ENCODE measurements at regions not wholly inside any gene's neighbourhood (a gene's known extent, or its start where the extent isn't known, plus 50 kb on each side); places are given as distances from the start of the nearest gene placed in this dataset.

DNA sequence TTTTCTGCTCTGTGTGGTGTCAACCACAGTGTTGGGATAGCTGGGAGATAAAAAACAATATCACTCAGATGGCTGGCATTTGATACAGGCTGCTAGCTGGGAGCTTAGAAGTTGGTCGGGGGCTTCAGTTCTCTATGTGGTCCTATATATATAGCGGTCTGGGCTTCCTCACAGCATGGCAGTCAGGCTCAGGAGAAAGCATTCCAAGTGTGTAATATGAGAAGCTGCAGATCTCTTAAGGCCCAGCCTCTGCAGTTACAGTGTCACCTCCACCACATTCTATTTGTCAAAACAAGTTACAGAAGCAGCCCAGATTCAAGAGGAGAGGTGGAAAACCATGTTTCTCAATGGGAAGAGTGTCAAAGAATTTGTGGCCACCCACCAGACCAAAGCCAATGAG, 108.1 kb upstream of the NIPBL start:
- intact Hi-C loops (cut with DNase I): no loop called here
- Histone ChIP-seq H3K4me3 (no peak overlapping the region), H3K4me1 (no peaks in the 10 kb centered on the region), H3K27me3 (no peaks in the 10 kb centered on the region), H3K9me3 (no peaks in the 10 kb centered on the region), H3K27ac (no peak overlapping the region), H3K36me3 (no peaks in the 10 kb centered on the region)
- ATAC-seq: no peak
- DNase-seq: no peak
- TF ChIP-seq, protein P1, sequence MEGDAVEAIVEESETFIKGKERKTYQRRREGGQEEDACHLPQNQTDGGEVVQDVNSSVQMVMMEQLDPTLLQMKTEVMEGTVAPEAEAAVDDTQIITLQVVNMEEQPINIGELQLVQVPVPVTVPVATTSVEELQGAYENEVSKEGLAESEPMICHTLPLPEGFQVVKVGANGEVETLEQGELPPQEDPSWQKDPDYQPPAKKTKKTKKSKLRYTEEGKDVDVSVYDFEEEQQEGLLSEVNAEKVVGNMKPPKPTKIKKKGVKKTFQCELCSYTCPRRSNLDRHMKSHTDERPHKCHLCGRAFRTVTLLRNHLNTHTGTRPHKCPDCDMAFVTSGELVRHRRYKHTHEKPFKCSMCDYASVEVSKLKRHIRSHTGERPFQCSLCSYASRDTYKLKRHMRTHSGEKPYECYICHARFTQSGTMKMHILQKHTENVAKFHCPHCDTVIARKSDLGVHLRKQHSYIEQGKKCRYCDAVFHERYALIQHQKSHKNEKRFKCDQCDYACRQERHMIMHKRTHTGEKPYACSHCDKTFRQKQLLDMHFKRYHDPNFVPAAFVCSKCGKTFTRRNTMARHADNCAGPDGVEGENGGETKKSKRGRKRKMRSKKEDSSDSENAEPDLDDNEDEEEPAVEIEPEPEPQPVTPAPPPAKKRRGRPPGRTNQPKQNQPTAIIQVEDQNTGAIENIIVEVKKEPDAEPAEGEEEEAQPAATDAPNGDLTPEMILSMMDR (IDR thresholded peaks at IDR 0.05): no peak

DNA sequence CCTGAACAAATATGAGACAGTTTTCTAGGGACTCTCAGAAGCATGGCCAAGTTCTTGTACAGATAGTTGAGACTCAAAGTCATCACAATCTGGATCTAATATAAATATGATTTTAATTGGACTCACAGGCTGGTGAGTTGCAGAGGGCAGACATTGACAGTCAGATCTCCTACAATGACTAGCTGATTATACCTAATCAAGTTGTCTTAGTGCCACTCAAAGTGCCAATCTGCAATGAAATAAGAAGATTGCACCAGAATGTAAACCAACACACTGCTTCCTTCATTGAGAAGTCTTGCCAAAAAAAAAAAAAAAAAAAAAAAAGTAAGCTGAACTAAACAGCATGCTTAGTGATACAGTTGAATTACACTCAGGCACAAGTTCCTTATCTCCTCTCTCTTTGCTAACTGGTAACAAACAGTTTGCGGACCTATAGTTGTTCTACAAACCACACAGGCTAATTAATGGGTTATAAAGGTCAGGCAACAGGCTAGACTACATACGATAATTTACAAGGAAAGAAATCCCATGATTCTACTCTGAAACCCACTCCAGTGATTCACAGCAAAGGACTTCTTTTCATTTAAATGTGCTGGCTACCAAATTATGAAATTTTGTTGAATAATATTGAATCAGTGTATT, 107.3 kb upstream of the NIPBL start:
- H3K27me3 ChIP-seq: no peaks in the 10 kb centered on the region
- H3K4me3 ChIP-seq: no peak overlapping the region
- ATAC-seq (no peak), DNase-seq (no peak)
- no peak overlapping the region for H3K27ac ChIP-seq
- no peaks in the 10 kb centered on the region for H3K4me1 ChIP-seq
- no peaks in the 10 kb centered on the region for H3K36me3 ChIP-seq
- no peaks in the 10 kb centered on the region for H3K9me3 ChIP-seq
- intact Hi-C loops (cut with DNase I): no loop called here
- TF ChIP-seq, protein P1 (IDR thresholded peaks at IDR 0.05): no peak

DNA sequence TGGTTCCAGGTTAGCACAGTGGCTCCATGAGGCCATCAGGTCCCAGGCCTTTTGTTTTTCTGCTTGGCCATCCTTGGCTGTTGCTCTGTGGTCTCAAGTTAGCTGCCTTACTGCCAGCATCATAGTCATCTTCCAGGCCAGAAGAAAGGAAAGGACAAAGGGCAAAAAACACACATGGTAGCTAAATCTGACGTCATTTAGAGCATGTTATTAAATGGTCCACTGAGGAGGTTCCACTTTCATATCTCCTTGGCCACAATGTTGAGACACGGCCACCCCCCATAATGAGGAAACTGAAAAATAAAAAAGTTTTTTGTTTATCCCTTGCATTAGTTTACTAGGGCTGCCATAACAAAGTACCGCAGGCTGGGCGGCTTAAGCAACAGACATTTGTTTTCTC, 106.4 kb upstream of the NIPBL start:
- H3K27me3 ChIP-seq: no peaks in the 10 kb centered on the region
- no peak overlapping the region for H3K4me3 ChIP-seq
- no peak overlapping the region for H3K27ac ChIP-seq
- no peaks in the 10 kb centered on the region for H3K36me3 ChIP-seq
- no peaks in the 10 kb centered on the region for H3K9me3 ChIP-seq
- intact Hi-C loops (cut with DNase I): no loop called here
- H3K4me1 ChIP-seq: no peaks in the 10 kb centered on the region
- DNase-seq (no peak), ATAC-seq (no peak)
- TF ChIP-seq, protein P1 (IDR thresholded peaks at IDR 0.05): no peak

DNA sequence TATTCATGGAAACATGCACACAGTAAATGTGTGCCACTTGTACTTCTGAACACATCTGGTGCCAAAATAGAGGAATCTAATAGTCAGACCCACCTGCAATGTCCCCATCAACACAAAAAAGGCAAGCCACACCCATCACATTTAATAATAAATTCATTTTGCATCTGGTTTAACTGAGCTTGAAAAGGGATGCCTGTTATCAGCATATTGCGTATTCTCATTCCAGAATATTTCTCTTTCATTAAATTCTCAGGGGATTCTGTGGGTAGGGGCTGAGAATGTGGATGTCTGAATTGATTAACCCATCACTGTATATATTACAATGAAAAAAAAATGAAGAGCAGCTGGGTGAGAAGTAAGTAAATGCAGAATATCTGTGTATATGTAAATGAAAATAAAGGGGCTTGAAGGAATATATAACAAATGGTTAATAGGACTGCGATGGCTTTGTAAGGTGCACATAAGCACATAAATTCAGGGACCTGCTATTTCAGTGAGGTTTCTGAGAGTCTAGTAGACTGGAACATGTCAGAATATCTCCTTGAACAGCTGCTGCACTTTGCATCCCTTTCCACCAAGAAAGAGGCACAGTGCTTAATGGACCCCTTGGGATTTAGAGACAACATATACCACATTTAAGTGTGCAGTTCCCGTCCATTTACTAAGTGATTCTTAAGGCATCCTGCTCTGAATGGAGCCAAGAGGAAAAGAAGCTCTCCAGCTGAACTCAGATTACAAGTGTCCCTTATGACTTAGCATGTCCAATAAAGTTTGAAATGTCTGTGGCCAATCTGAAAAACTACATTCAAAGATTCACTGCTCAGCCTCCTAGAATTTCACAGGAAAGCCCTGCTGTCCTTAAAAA, 104.1 kb upstream of the NIPBL start:
- TF ChIP-seq, protein P1 (IDR thresholded peaks at IDR 0.05): no peak
- no peaks in the 10 kb centered on the region for H3K9me3 ChIP-seq
- DNase-seq: no peak
- no peak for ATAC-seq
- intact Hi-C loops (cut with DNase I): no loop called here
- H3K4me1 ChIP-seq: no peaks in the 10 kb centered on the region
- no peak overlapping the region for H3K4me3 ChIP-seq
- no peaks in the 10 kb centered on the region for H3K27me3 ChIP-seq
- no peak overlapping the region for H3K27ac ChIP-seq
- H3K36me3 ChIP-seq: no peaks in the 10 kb centered on the region

DNA sequence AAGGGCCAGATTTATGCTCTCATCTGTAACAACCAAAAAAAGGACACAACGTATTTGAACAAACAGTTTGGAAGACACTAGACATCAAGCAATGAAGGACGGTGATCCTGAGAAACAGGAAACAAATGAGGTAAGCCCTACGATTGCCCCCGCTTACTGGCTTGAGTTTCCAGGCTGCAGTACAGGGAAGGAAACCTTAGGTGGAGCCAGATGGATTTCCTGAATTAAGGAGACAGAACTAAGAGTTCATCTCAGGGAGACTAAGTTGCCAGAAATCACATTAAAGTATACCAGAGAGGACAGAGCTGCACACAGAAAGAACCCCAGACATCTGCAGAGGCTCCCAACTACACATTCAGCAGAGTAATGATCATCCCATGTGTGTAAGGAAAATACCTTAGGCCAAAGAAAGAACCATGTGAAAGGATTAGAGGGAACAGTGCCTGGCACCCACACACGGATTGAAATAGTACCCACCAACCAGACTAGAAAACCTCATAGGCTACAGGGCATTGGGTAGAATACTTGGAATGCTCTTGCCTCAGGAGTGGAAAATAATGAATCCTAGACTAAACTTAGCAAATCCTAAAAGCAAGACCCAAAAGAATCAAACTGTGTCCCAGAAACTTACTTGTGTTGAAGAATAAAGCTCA, 99.3 kb upstream of the NIPBL start:
- H3K36me3 ChIP-seq: no peaks in the 10 kb centered on the region
- H3K4me1 ChIP-seq: no peaks in the 10 kb centered on the region
- intact Hi-C loops (cut with DNase I): no loop called here
- peak in 1 of 4 donors; percentile 35 for DNase-seq
- H3K27me3 ChIP-seq: no peaks in the 10 kb centered on the region
- H3K4me3 ChIP-seq: no peak overlapping the region
- TF ChIP-seq, protein P1 (IDR thresholded peaks at IDR 0.05): peak; percentile 27 to 33
- H3K9me3 ChIP-seq: peaks cover 0 to 5% of the 10 kb centered on the region in 2 donors
- peak; percentile 77 for ATAC-seq
- no peak overlapping the region for H3K27ac ChIP-seq

All from left lung (tissue), 4 donors.